GM20431 (cell line): ENCODE measurements at regions not wholly inside any gene's neighbourhood (a gene's known extent, or its start where the extent isn't known, plus 50 kb on each side); places are given as distances from the start of the nearest gene placed in this dataset.

ENCODE experiments used
- in situ Hi-C: fragments of 300-500 bp; cut with MseI, MboI; formaldehyde crosslinking; loops from one replicate; pipeline ENCODE4 v1.15.0; 2020; ENCODE audit warnings: low sequenced_read_pairs; ENCODE audit not compliant: unreplicated experiment

- in situ Hi-C loops = no loop called here
These were observed 375.7 kb upstream of the MARCKS start for GRCh38 chr6:113481458-113481857.

GRCh38 chr6:113481910-113482309 lies 375.2 kb upstream of the MARCKS start:
- in situ Hi-C loops = no loop called here

- in situ Hi-C loops = no loop called here
These were observed 374.4 kb upstream of the MARCKS start for GRCh38 chr6:113482771-113483170.

GRCh38 chr6:113486199-113486598 lies 370.9 kb upstream of the MARCKS start:
- in situ Hi-C loops = no loop called here

GRCh38 chr6:113487489-113488058 lies 369.6 kb upstream of the MARCKS start:
- in situ Hi-C loops = no loop called here

GRCh38 chr6:113488061-113488460 lies 369.1 kb upstream of the MARCKS start:
- in situ Hi-C loops = no loop called here

- in situ Hi-C loops = no loop called here
These were observed 368.1 kb upstream of the MARCKS start for GRCh38 chr6:113488812-113489685.

GRCh38 chr6:113489952-113490746 lies 367.0 kb upstream of the MARCKS start:
- in situ Hi-C loops = no loop called here

GRCh38 chr6:113491376-113491775 lies 365.8 kb upstream of the MARCKS start:
- in situ Hi-C loops = no loop called here

GRCh38 chr6:113493991-113494390 lies 363.2 kb upstream of the MARCKS start:
- in situ Hi-C loops = no loop called here

- in situ Hi-C loops = no loop called here
These were observed 361.6 kb upstream of the MARCKS start for GRCh38 chr6:113495521-113495920.

GRCh38 chr6:113496166-113496565 lies 361.0 kb upstream of the MARCKS start:
- in situ Hi-C loops = no loop called here

GRCh38 chr6:113500221-113500620 lies 356.9 kb upstream of the MARCKS start:
- in situ Hi-C loops = no loop called here

GRCh38 chr6:113505084-113505699 lies 352.0 kb upstream of the MARCKS start:
- in situ Hi-C loops = no loop called here

- in situ Hi-C loops = no loop called here
These were observed 348.9 kb upstream of the MARCKS start for GRCh38 chr6:113508249-113508648.

GRCh38 chr6:113511100-113511499 lies 346.0 kb upstream of the MARCKS start:
- in situ Hi-C loops = no loop called here

- in situ Hi-C loops = no loop called here
These were observed 344.6 kb upstream of the MARCKS start for GRCh38 chr6:113512576-113512975.

GRCh38 chr6:113513086-113513485 lies 344.1 kb upstream of the MARCKS start:
- in situ Hi-C loops = no loop called here

- in situ Hi-C loops = no loop called here
These were observed 334.8 kb upstream of the MARCKS start for GRCh38 chr6:113522376-113522775.

GRCh38 chr6:113524826-113525225 lies 332.3 kb upstream of the MARCKS start:
- in situ Hi-C loops = no loop called here
